HCT116 (cell line): ENCODE measurements at regions not wholly inside any gene's neighbourhood (a gene's known extent, or its start where the extent isn't known, plus 50 kb on each side); places are given as distances from the start of the nearest gene placed in this dataset.

Experiments
- CTCF ChIP-seq, 3 experiments: fragments of 200-600 bp in 1 of 3; sonication (generic) in 1 of 3; IDR thresholded peaks in 2 of 3; conservative IDR thresholded peaks in 1 of 3; 2 replicates each; pipeline ENCODE4 v1.5.1; 2012 to 2017; ENCODE audit warnings: low read depth in 2 of 3, low read length in 2 of 3, antibody characterized with exemption in 1 of 3, borderline replicate concordance in 1 of 3, control low read depth in 1 of 3, mild to moderate bottlenecking in 1 of 3, mixed read lengths in 1 of 3, mixed run types in 1 of 3, moderate library complexity in 1 of 3; ENCODE audit not compliant: insufficient read depth in 1 of 3
- ELF1 ChIP-seq: IDR thresholded peaks from 2 replicates; pipeline ENCODE4 v1.6.1; 2012; ENCODE audit warnings: low read depth, borderline replicate concordance
- EZH2 ChIP-seq: fragments of 200-600 bp; sonication (generic); IDR thresholded peaks from 2 replicates; pipeline ENCODE4 v1.6.1; 2017; ENCODE audit warnings: antibody characterized with exemption, mixed run types
- POLR2AphosphoS5 ChIP-seq: IDR thresholded peaks from 2 replicates; pipeline ENCODE4 v1.6.1; 2011; ENCODE audit warnings: mild to moderate bottlenecking, low read depth, low read length, moderate library complexity
- ZNF274 ChIP-seq: fragments of 200-500 bp; sonication (Bioruptor generic); IDR thresholded peaks from 2 replicates; pipeline ENCODE4 v1.6.1; 2014; ENCODE audit warnings: mild to moderate bottlenecking, low read depth, low read length, inconsistent platforms
- TF ChIP-seq, protein P1 (sequence below): IDR thresholded peaks from 2 replicates; pipeline ENCODE4 v1.6.1; 2012; ENCODE audit warnings: low read depth

GRCh38 chr3:59580499-59580898, 530.7 kb upstream of the CFAP20DC start:
- TF ChIP-seq, protein P1, sequence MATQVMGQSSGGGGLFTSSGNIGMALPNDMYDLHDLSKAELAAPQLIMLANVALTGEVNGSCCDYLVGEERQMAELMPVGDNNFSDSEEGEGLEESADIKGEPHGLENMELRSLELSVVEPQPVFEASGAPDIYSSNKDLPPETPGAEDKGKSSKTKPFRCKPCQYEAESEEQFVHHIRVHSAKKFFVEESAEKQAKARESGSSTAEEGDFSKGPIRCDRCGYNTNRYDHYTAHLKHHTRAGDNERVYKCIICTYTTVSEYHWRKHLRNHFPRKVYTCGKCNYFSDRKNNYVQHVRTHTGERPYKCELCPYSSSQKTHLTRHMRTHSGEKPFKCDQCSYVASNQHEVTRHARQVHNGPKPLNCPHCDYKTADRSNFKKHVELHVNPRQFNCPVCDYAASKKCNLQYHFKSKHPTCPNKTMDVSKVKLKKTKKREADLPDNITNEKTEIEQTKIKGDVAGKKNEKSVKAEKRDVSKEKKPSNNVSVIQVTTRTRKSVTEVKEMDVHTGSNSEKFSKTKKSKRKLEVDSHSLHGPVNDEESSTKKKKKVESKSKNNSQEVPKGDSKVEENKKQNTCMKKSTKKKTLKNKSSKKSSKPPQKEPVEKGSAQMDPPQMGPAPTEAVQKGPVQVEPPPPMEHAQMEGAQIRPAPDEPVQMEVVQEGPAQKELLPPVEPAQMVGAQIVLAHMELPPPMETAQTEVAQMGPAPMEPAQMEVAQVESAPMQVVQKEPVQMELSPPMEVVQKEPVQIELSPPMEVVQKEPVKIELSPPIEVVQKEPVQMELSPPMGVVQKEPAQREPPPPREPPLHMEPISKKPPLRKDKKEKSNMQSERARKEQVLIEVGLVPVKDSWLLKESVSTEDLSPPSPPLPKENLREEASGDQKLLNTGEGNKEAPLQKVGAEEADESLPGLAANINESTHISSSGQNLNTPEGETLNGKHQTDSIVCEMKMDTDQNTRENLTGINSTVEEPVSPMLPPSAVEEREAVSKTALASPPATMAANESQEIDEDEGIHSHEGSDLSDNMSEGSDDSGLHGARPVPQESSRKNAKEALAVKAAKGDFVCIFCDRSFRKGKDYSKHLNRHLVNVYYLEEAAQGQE: no peak
- TF ChIP-seq CTCF (IDR thresholded peaks at IDR 0.05 in 2 of 3, conservative IDR thresholded peaks at IDR 0.05 in 1 of 3; ENCODE audit: borderline replicate concordance in 1 of 3, insufficient read depth in 1 of 3, low read depth in 2 of 3, low read length in 2 of 3) (no peak), EZH2 (no peak), ELF1 (no peak), POLR2AphosphoS5 (no peak), ZNF274 (no peak)
